ENCODE measurements at regions not wholly inside any gene's neighbourhood (a gene's known extent, or its start where the extent isn't known, plus 50 kb on each side); places are given as distances from the start of the nearest gene placed in this dataset.

DNA sequence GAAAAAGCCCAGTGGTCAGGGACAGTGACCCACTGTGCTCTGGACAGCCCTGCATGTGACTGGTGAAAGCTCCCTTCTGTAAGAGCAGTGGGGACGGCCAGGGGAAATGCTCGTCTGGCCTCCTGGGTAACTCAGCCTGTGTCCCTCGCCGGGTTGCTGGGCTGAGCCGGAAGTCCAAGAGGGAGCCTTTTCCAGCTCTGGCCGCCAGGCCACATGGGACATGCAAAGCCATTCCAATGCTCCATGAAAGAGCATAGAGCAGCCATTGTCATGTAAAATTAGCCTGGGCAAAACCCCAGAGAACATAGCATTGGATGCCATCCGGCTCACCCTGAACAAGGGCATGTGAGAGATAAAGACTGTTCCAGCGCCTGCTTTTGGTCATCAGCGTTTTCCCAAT lies 64.9 kb upstream of the ADRB1 start:
- H3K27ac ChIP-seq (replicated peaks): no peak overlapping the region
- no peaks in the 10 kb centered on the region for H3K27me3 ChIP-seq (ENCODE audit: insufficient read depth, poor library complexity, severe bottlenecking)
- TF ChIP-seq REST (IDR thresholded peaks at IDR 0.05; ENCODE audit: insufficient replicate concordance, low read depth) (no peak), POLR2AphosphoS5 (IDR thresholded peaks at IDR 0.05; ENCODE audit: low read depth) (no peak), GABPA (IDR thresholded peaks at IDR 0.05; ENCODE audit: low read depth) (no peak), SPI1 (IDR thresholded peaks at IDR 0.05; ENCODE audit: borderline replicate concordance, low read depth) (no peak)
- TF ChIP-seq, protein P1, sequence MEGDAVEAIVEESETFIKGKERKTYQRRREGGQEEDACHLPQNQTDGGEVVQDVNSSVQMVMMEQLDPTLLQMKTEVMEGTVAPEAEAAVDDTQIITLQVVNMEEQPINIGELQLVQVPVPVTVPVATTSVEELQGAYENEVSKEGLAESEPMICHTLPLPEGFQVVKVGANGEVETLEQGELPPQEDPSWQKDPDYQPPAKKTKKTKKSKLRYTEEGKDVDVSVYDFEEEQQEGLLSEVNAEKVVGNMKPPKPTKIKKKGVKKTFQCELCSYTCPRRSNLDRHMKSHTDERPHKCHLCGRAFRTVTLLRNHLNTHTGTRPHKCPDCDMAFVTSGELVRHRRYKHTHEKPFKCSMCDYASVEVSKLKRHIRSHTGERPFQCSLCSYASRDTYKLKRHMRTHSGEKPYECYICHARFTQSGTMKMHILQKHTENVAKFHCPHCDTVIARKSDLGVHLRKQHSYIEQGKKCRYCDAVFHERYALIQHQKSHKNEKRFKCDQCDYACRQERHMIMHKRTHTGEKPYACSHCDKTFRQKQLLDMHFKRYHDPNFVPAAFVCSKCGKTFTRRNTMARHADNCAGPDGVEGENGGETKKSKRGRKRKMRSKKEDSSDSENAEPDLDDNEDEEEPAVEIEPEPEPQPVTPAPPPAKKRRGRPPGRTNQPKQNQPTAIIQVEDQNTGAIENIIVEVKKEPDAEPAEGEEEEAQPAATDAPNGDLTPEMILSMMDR (IDR thresholded peaks at IDR 0.05; ENCODE audit: insufficient read depth, low read length): no peak
- DNase-seq (ENCODE audit: low read depth in 1 of 2, low spot score in 1 of 2): no peak
- H3K4me3 ChIP-seq (replicated peaks; ENCODE audit: insufficient read depth, low read length): no peak overlapping the region

DNA sequence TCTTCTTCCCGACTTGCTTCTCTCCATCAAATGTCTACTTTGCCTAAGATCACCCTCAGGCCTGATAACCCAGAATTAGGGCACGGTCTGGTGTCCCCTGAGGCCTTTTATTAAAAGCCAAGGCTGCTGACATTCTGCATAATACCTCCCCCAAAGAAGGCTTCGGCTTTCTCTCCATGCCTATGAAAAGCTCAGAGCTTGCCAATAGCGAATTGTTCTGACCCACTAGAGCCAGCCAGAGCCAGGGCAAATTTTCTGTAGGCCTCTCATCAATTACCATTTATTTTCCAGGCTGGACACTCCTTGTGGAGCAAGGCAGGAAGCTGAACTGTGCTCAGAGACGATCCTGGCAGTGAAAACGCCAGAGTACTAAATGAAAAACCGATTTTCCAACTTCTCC lies 64.3 kb upstream of the ADRB1 start:
- TF ChIP-seq, protein P1 (IDR thresholded peaks at IDR 0.05; ENCODE audit: insufficient read depth, low read length): no peak
- TF ChIP-seq POLR2AphosphoS5 (IDR thresholded peaks at IDR 0.05; ENCODE audit: low read depth) (no peak), REST (IDR thresholded peaks at IDR 0.05; ENCODE audit: insufficient replicate concordance, low read depth) (no peak), SPI1 (IDR thresholded peaks at IDR 0.05; ENCODE audit: borderline replicate concordance, low read depth) (no peak), GABPA (IDR thresholded peaks at IDR 0.05; ENCODE audit: low read depth) (no peak)
- H3K27ac ChIP-seq (replicated peaks): no peak overlapping the region

DNA sequence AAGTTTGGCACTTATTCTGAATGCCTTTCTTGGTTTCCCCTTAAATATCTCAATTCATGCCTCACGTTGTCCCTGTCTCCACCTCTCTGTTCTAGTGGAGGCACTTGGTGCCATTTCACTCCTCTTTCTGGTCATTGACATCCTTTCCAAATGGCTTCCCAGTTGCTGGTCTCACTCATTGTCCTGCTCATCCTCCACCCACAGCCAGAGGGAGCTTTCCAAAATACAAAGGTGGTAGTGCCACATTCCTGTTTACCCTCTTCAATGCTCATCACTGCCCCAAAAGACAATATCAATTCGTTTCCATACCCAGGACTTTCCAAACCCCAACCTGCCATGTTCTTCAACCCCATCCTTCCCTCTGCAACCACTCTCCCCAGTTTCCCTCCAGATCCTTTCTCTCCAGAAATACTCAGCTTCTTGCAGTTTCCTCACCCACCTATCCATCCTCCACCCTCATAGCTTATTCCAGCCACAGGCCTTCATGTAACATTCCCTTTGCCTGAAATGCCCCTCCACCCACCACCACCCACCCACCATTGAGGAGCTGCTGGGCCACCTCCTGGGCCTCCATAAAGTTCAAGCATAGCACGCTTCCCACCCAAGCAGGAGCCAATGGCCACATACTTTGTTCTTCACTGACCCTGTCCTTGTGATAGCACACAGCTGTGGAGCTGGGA lies 63.1 kb upstream of the ADRB1 start:
- no peaks in the 10 kb centered on the region for H3K27me3 ChIP-seq (ENCODE audit: insufficient read depth, poor library complexity, severe bottlenecking)
- no peak for DNase-seq (ENCODE audit: low read depth in 1 of 2, low spot score in 1 of 2)
- TF ChIP-seq, protein P1 (IDR thresholded peaks at IDR 0.05; ENCODE audit: insufficient read depth, low read length): peak; percentile 1
- no peak for TF ChIP-seq GABPA (IDR thresholded peaks at IDR 0.05; ENCODE audit: low read depth)
- H3K27ac ChIP-seq (replicated peaks): no peak overlapping the region
- no peak overlapping the region for H3K4me3 ChIP-seq (replicated peaks; ENCODE audit: insufficient read depth, low read length)

More for the DNA sequence above, 64.3 kb upstream of the ADRB1 start:
- no peak for DNase-seq (ENCODE audit: low read depth in 1 of 2, low spot score in 1 of 2)
- Histone ChIP-seq H3K27me3 (ENCODE audit: insufficient read depth, poor library complexity, severe bottlenecking) (no peaks in the 10 kb centered on the region), H3K4me3 (replicated peaks; ENCODE audit: insufficient read depth, low read length) (no peak overlapping the region)

- H3K27me3 ChIP-seq (ENCODE audit: insufficient read depth, poor library complexity, severe bottlenecking): no peaks in the 10 kb centered on the region
- no peak overlapping the region for H3K27ac ChIP-seq (replicated peaks)
- DNase-seq (ENCODE audit: low read depth in 1 of 2, low spot score in 1 of 2): no peak
- no peak for TF ChIP-seq GABPA (IDR thresholded peaks at IDR 0.05; ENCODE audit: low read depth)
- no peak for TF ChIP-seq POLR2AphosphoS5 (IDR thresholded peaks at IDR 0.05; ENCODE audit: low read depth)
- TF ChIP-seq, protein P1 (IDR thresholded peaks at IDR 0.05; ENCODE audit: insufficient read depth, low read length): no peak
- no peak for TF ChIP-seq SPI1 (IDR thresholded peaks at IDR 0.05; ENCODE audit: borderline replicate concordance, low read depth)
- TF ChIP-seq REST (IDR thresholded peaks at IDR 0.05; ENCODE audit: insufficient replicate concordance, low read depth): no peak
- no peak overlapping the region for H3K4me3 ChIP-seq (replicated peaks; ENCODE audit: insufficient read depth, low read length)
Measured at GRCh38 chr10:113982296-113982695, 61.4 kb upstream of the ADRB1 start.

Data from HL-60 (cell line).